Right atrium auricular region (tissue), 2 donors: ENCODE measurements at regions not wholly inside any gene's neighbourhood (a gene's known extent, or its start where the extent isn't known, plus 50 kb on each side); places are given as distances from the start of the nearest gene placed in this dataset.

Experiments
- DNase-seq: peaks from one replicate; pipeline ENCODE4 v3.0.0-alpha.2; 2019; ENCODE audit warnings: low spot score
- H3K27ac ChIP-seq, 2 donors: fragments of 200-600 bp; sonication (generic); 1 replicate in 1 of 2; 2 replicates in 1 of 2; pipeline ENCODE4 v1.5.1; 2016 to 2019
- H3K27me3 ChIP-seq, 2 donors: fragments of 200-600 bp; sonication (generic); one replicate each; pipeline versions ENCODE4 v1.5.1 to v1.6.0; 2017 to 2019
- H3K36me3 ChIP-seq: fragments of 200-600 bp; sonication (generic); one replicate; pipeline ENCODE4 v1.5.1; 2016
- H3K4me1 ChIP-seq, 2 donors: fragments of 200-600 bp; sonication (generic); one replicate each; pipeline versions ENCODE4 v1.5.1 to v1.6.0; 2017 to 2019
- H3K4me3 ChIP-seq, 2 donors: fragments of 200-600 bp; sonication (generic); 1 replicate in 1 of 2; 2 replicates in 1 of 2; pipeline ENCODE4 v1.5.1; 2017 to 2019; ENCODE audit warnings: mild to moderate bottlenecking in 1 of 2, moderate library complexity in 1 of 2
- H3K9me3 ChIP-seq, 2 donors: fragments of 200-600 bp; sonication (generic); one replicate each; pipeline ENCODE4 v1.5.1; 2019
- CTCF ChIP-seq, 2 donors: fragments of 200-600 bp; sonication (generic); IDR thresholded peaks; one replicate each; pipeline ENCODE4 v1.5.1; 2019; ENCODE audit warnings: antibody characterized with exemption in 2 of 2

- Histone ChIP-seq H3K27ac (peak overlapping the region; percentile 25 to 41), H3K4me1 (peaks cover 0 to 13% of the 10 kb centered on the region in 2 donors), H3K4me3 (no peak overlapping the region)
Measured at GRCh38 chr12:80033448-80033847, 65.9 kb upstream of the OTOGL start.

GRCh38 chr12:80032946-80033345 is 66.4 kb upstream of the OTOGL start:
- TF ChIP-seq CTCF (IDR thresholded peaks at IDR 0.05): no peak
- H3K27me3 ChIP-seq: no peaks in the 10 kb centered on the region
- DNase-seq: no peak
- no peaks in the 10 kb centered on the region for H3K36me3 ChIP-seq
- peaks cover 0 to 13% of the 10 kb centered on the region in 2 donors for H3K4me1 ChIP-seq
- peaks cover 0 to 4% of the 10 kb centered on the region in 2 donors for H3K9me3 ChIP-seq
- H3K27ac ChIP-seq: peak overlapping the region; percentile 25 to 41
- no peak overlapping the region for H3K4me3 ChIP-seq

More at GRCh38 chr12:80033448-80033847, 65.9 kb upstream of the OTOGL start:
- peaks cover 0 to 4% of the 10 kb centered on the region in 2 donors for H3K9me3 ChIP-seq
- no peak for DNase-seq
- TF ChIP-seq CTCF (IDR thresholded peaks at IDR 0.05): no peak
- H3K36me3 ChIP-seq: no peaks in the 10 kb centered on the region
- H3K27me3 ChIP-seq: no peaks in the 10 kb centered on the region

GRCh38 chr12:80031229-80031628 is 68.1 kb upstream of the OTOGL start:
- DNase-seq: no peak
- Histone ChIP-seq H3K36me3 (no peaks in the 10 kb centered on the region), H3K27me3 (no peaks in the 10 kb centered on the region), H3K4me3 (no peak overlapping the region), H3K9me3 (no peaks in the 10 kb centered on the region), H3K4me1 (peaks cover 0 to 13% of the 10 kb centered on the region in 2 donors), H3K27ac (no peak overlapping the region)
- TF ChIP-seq CTCF (IDR thresholded peaks at IDR 0.05): no peak

GRCh38 chr12:80025638-80026037 is 73.7 kb upstream of the OTOGL start:
- no peak overlapping the region for H3K27ac ChIP-seq
- no peaks in the 10 kb centered on the region for H3K27me3 ChIP-seq
- no peaks in the 10 kb centered on the region for H3K36me3 ChIP-seq
- H3K9me3 ChIP-seq: peaks cover 0 to 5% of the 10 kb centered on the region in 2 donors
- no peak overlapping the region for H3K4me3 ChIP-seq
- no peak for DNase-seq
- no peaks in the 10 kb centered on the region for H3K4me1 ChIP-seq
- no peak for TF ChIP-seq CTCF (IDR thresholded peaks at IDR 0.05)

- no peak for TF ChIP-seq CTCF (IDR thresholded peaks at IDR 0.05)
- DNase-seq: no peak
- H3K4me1 ChIP-seq: no peaks in the 10 kb centered on the region
- no peak overlapping the region for H3K27ac ChIP-seq
- no peaks in the 10 kb centered on the region for H3K27me3 ChIP-seq
- H3K36me3 ChIP-seq: no peaks in the 10 kb centered on the region
- no peaks in the 10 kb centered on the region for H3K9me3 ChIP-seq
- H3K4me3 ChIP-seq: no peak overlapping the region
Measured at GRCh38 chr12:80019691-80020090, 79.6 kb upstream of the OTOGL start.

GRCh38 chr12:80018119-80018518 is 81.2 kb upstream of the OTOGL start:
- no peaks in the 10 kb centered on the region for H3K27me3 ChIP-seq
- no peak overlapping the region for H3K4me3 ChIP-seq
- TF ChIP-seq CTCF (IDR thresholded peaks at IDR 0.05): no peak
- H3K9me3 ChIP-seq: peaks cover 0 to 2% of the 10 kb centered on the region in 2 donors
- H3K27ac ChIP-seq: no peak overlapping the region
- no peaks in the 10 kb centered on the region for H3K36me3 ChIP-seq
- no peaks in the 10 kb centered on the region for H3K4me1 ChIP-seq
- DNase-seq: no peak
